ENCODE measurements at regions not wholly inside any gene's neighbourhood (a gene's known extent, or its start where the extent isn't known, plus 50 kb on each side); places are given as distances from the start of the nearest gene placed in this dataset.
A peak's percentile ranks its signal among the peaks of the same experiment; 100 is the strongest.

DNA sequence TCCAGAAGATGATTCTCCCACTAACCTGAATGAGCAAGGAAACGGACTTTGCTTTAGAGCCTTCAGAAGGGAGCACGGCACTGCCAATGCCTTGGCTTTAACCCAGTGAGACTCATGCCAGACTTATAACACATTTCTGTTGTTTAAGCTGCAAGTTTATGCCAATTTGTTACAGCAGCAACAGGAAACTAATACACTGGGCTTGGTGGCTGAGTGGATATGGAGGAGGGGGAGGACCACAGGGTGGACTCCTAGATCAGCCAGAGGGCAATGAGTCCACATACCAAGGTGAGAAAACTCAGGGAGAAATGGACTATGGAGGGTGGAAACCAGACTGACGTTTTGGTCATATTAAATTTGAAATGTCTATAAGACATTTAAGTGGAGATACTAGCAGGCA, 156.2 kb upstream of the KCNJ6 start:
- peaks cover 0 to 31% of the 10 kb centered on the region in 2 donors for H3K27me3 ChIP-seq
- no peak overlapping the region for H3K27ac ChIP-seq
- peaks cover 0 to 4% of the 10 kb centered on the region in 2 donors for H3K9me3 ChIP-seq
- H3K4me3 ChIP-seq = no peak overlapping the region
- DNase-seq = no peak
- TF ChIP-seq, protein P1, sequence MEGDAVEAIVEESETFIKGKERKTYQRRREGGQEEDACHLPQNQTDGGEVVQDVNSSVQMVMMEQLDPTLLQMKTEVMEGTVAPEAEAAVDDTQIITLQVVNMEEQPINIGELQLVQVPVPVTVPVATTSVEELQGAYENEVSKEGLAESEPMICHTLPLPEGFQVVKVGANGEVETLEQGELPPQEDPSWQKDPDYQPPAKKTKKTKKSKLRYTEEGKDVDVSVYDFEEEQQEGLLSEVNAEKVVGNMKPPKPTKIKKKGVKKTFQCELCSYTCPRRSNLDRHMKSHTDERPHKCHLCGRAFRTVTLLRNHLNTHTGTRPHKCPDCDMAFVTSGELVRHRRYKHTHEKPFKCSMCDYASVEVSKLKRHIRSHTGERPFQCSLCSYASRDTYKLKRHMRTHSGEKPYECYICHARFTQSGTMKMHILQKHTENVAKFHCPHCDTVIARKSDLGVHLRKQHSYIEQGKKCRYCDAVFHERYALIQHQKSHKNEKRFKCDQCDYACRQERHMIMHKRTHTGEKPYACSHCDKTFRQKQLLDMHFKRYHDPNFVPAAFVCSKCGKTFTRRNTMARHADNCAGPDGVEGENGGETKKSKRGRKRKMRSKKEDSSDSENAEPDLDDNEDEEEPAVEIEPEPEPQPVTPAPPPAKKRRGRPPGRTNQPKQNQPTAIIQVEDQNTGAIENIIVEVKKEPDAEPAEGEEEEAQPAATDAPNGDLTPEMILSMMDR (IDR thresholded peaks at IDR 0.05) = no peak
- H3K4me1 ChIP-seq = no peaks in the 10 kb centered on the region
- no peaks in the 10 kb centered on the region for H3K36me3 ChIP-seq
- ATAC-seq = no peak
- intact Hi-C loops (cut with DNase I) = no loop called here

DNA sequence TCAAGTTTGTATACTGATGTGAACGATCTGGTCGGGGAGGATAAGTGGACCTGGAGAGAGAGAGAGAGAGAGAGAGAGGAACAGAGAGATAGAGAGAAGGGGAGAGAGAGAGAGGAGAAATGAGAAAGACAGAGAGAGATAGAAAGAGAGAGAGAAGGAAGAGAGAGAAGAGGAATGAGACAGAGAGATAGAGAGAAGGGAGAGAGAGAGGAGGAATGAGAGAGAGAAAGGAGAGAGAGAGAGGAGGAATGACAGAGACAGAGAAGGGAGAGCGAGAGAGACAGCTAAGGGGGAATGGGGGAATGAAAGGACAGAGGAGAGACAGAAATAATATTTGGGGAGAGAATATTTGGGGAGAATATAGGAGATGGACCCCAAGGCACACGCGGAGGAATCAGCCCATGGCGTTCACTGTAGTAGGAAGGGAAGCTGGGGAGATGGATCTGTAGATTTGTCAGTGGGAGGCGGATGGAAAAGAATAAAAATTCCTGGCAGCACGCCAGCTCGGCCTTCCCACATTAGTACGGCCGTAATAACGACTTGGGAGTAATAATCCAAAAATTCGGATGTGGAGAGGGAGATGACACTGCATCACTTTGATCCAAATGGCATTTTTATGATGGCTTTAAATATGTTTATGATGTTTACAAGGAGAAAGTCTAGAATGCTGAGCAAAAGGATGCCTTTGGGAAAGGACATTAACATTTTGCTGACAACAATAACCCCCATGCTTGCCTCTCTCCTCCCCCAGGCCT, 159.8 kb upstream of the KCNJ6 start:
- ATAC-seq (no peak), DNase-seq (no peak)
- peaks cover 0 to 12% of the 10 kb centered on the region in 2 donors for H3K27me3 ChIP-seq
- TF ChIP-seq, protein P1 (IDR thresholded peaks at IDR 0.05) = no peak
- no peak overlapping the region for H3K27ac ChIP-seq
- no peak overlapping the region for H3K4me3 ChIP-seq
- no peaks in the 10 kb centered on the region for H3K4me1 ChIP-seq
- H3K9me3 ChIP-seq = peaks cover 0 to 4% of the 10 kb centered on the region in 2 donors
- intact Hi-C loops (cut with DNase I) = no loop called here
- no peaks in the 10 kb centered on the region for H3K36me3 ChIP-seq

DNA sequence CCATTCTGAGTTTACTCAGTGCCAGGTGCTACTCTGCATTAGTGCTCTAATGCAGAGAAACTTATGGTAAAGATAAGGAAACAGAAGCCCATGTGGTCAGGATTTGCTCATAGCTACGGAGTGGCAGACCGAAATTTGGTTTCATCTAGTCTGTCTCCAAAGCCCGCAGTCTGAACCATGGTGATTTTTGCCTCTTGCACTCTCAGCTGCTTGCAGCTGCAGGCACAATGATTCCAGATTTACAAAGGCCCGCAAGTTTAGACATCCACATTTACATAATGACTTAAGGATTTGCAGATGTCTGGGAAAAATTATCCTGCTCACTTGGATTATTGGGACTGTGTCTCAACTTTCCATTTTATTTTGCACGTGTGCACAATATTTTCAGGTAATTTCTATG, 161.3 kb upstream of the KCNJ6 start:
- TF ChIP-seq, protein P1 (IDR thresholded peaks at IDR 0.05) = no peak
- DNase-seq = peak in 1 of 4 donors; percentile 2
- Histone ChIP-seq H3K27ac (no peak overlapping the region), H3K36me3 (no peaks in the 10 kb centered on the region), H3K4me1 (no peaks in the 10 kb centered on the region), H3K27me3 (no peaks in the 10 kb centered on the region), H3K9me3 (peaks cover 0 to 4% of the 10 kb centered on the region in 2 donors), H3K4me3 (no peak overlapping the region)
- ATAC-seq = no peak
- intact Hi-C loops (cut with DNase I) = no loop called here

DNA sequence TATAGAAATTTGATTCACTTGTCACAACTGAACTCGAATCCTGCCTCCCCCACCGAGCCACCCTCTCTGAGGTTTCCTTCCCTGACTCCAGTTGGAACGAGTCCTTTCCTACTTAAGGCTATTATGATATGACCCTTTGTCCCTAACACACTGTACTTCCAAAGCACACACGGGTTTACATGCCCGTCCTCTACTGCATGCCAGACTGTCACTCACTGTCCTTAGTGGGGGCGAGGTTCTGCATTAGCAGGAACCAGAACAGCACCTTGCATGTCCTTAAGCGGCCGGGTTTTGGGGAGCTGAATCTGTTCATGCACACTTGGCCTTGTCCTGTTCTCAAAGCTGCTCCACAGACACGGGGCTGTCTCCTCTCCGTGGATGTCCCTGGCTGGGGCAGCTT, 164.6 kb upstream of the KCNJ6 start:
- Histone ChIP-seq H3K36me3 (no peaks in the 10 kb centered on the region), H3K27me3 (no peaks in the 10 kb centered on the region), H3K9me3 (no peaks in the 10 kb centered on the region), H3K4me1 (no peaks in the 10 kb centered on the region), H3K4me3 (no peak overlapping the region), H3K27ac (no peak overlapping the region)
- ATAC-seq (no peak), DNase-seq (no peak)
- intact Hi-C loops (cut with DNase I) = no loop called here
- TF ChIP-seq, protein P1 (IDR thresholded peaks at IDR 0.05) = no peak

DNA sequence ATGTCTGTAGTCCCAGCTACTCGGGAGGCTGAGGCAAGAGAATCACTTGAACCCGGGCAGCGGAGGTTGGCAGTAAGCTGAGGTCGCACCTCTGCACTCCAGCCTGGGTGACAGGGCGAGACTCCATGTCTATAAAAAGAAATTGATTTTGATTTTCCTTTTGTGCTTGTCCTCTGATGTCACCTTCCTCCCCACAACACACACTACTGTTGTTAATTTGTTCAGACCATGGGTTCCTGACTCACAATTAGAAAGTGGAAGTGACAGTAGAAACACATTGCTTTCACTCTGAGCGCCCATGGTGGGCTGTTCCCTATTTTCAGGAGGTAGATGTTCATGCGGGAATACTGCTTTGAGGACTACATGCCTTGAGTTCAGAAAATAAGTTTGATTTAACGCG, 165.5 kb upstream of the KCNJ6 start:
- TF ChIP-seq, protein P1 (IDR thresholded peaks at IDR 0.05) = no peak
- ATAC-seq = no peak
- intact Hi-C loops (cut with DNase I) = no loop called here

More for the DNA sequence above, 165.5 kb upstream of the KCNJ6 start:
- H3K4me3 ChIP-seq = no peak overlapping the region
- no peak overlapping the region for H3K27ac ChIP-seq
- H3K27me3 ChIP-seq = no peaks in the 10 kb centered on the region
- DNase-seq = no peak
- no peaks in the 10 kb centered on the region for H3K9me3 ChIP-seq
- no peaks in the 10 kb centered on the region for H3K4me1 ChIP-seq
- H3K36me3 ChIP-seq = no peaks in the 10 kb centered on the region

All from left lung (tissue), 4 donors.